Right lobe of liver (tissue), 4 donors: ENCODE measurements at regions not wholly inside any gene's neighbourhood (a gene's known extent, or its start where the extent isn't known, plus 50 kb on each side); places are given as distances from the start of the nearest gene placed in this dataset.

Source experiments
- CTCF ChIP-seq, 4 donors: fragments of 200-600 bp in 3 of 4; fragments of 450-650 bp in 1 of 4; IDR thresholded peaks; one replicate each; pipeline versions ENCODE4 v1.5.1 to v1.8.0; 2016 to 2022; ENCODE audit warnings: antibody characterized with exemption in 4 of 4, mild to moderate bottlenecking in 2 of 4
- POLR2A ChIP-seq: fragments of 450-650 bp; IDR thresholded peaks from one replicate; pipeline ENCODE4 v1.6.1; 2017; ENCODE audit warnings: antibody characterized with exemption, mild to moderate bottlenecking
- donor health status: DM: no; HTN: no; CAD: no.
- donor health status: DM: no; HTN: no; CAD: no.
- donor health status: DM: no; HTN: yes; CAD: no.

DNA sequence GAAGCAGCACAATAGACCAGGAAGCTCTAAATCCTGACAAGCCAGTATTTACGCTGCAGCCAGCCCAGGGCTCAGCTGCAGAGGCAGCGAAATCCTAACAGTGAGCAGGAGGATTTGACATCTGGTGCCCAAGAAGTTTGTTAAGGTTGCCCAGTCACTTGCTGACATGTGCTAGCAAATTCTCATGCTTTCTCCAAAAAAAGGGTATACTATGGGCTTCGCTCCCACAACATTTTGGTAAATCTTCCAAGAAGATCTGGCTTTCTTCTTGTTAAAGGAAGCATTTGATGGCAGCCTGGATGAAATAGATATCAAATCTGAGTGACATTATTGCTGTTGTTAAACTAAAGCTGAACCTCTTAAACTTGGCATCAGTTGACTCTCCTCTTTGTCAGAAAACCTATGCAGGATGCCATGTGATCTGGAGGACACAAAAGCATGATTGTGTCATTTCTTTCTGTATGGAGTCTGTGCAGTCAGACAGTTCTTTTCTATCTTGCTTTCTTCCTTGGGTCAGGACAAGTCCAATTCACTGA lies 949.7 kb upstream of the RBFOX1 start:
- TF ChIP-seq CTCF (IDR thresholded peaks at IDR 0.05) (no peak), POLR2A (no peak)
